ENCODE measurements at regions not wholly inside any gene's neighbourhood (a gene's known extent, or its start where the extent isn't known, plus 50 kb on each side); places are given as distances from the start of the nearest gene placed in this dataset.

- 100% methylated on average over 1 of the region's 4 CpGs; no CpG with 5 or more reads in 1 of the 2 experiments for WGBS, 2 experiments (ENCODE audit: extremely low coverage in 2 of 2, insufficient read length in 1 of 2)
- BruUV-seq (replicated peaks) = no TSS peak
- intact Hi-C loops (cut with micrococcal nuclease) (no loop called here), dilution Hi-C loops (cut with HindIII; ENCODE audit: low sequenced_read_pairs, unreplicated experiment) (no loop called here), in situ Hi-C loops (cut with MboI; ENCODE audit: low sequenced_read_pairs) (no loop called here)
- H2BK20ac ChIP-seq (ENCODE audit: low read depth, low read length) = no peak overlapping the region
- no peak for DNase-seq
- no peak overlapping the region for H2AK5ac ChIP-seq (ENCODE audit: low read depth, low read length)
- H3K9ac ChIP-seq (ENCODE audit: low read depth, low read length) = no peak overlapping the region
- H3K23ac ChIP-seq (ENCODE audit: low read depth, low read length) = no peak overlapping the region
- H2AK9ac ChIP-seq (replicated peaks; ENCODE audit: low read depth, low read length, poor library complexity) = no peak overlapping the region
- H3K14ac ChIP-seq (replicated peaks; ENCODE audit: low read depth, low read length) = no peak overlapping the region
- H4K91ac ChIP-seq (ENCODE audit: insufficient read depth, low read depth, low read length) = no peak overlapping the region
- H3K27ac ChIP-seq (ENCODE audit: insufficient read depth, low read length) = no peak overlapping the region
- H3K18ac ChIP-seq (ENCODE audit: low read depth, low read length) = no peak overlapping the region
- H2BK120ac ChIP-seq (ENCODE audit: low read depth, low read length) = no peak overlapping the region
- no peaks in the 10 kb centered on the region for H3K9me1 ChIP-seq (ENCODE audit: insufficient read depth, low read length)
- H3K9me3 ChIP-seq (ENCODE audit: control insufficient read depth, insufficient read depth, low read length) = no peaks in the 10 kb centered on the region
- H3K4me2 ChIP-seq (ENCODE audit: low read depth, low read length) = no peak overlapping the region
- POLR2A ChIA-PET (ENCODE audit: unreplicated experiment) = no interaction called here
- CTCF ChIA-PET = interaction anchor here (1.7 kb wide), 1 partner anchor 12 kb away, joined by 7 read pairs; no protein-coding TSS in a partner anchor
- H2BK15ac ChIP-seq (ENCODE audit: low read depth, low read length) = no peak overlapping the region
- no peaks in the 10 kb centered on the region; the same call in 1 of the 2 replicates for H3K27me3 ChIP-seq (ENCODE audit: control insufficient read depth, insufficient read depth, low read length)
- no peaks in the 10 kb centered on the region for H4K20me1 ChIP-seq (ENCODE audit: insufficient read depth, low read length)
- H3K79me1 ChIP-seq (ENCODE audit: low read depth in 1 of 2, low read length in 2 of 2) = no peaks in the 10 kb centered on the region
- no peak overlapping the region for H4K5ac ChIP-seq (ENCODE audit: low read depth, low read length)
- ATAC-seq (ENCODE audit: low read depth) = no peak
- no peak overlapping the region for H3K4ac ChIP-seq (ENCODE audit: low read depth, low read length)
- H3K4me1 ChIP-seq (ENCODE audit: control insufficient read depth, insufficient read depth, low read length) = no peaks in the 10 kb centered on the region
- no peaks in the 10 kb centered on the region for H3K36me3 ChIP-seq (ENCODE audit: control insufficient read depth, insufficient read depth, low read length)
- H3K56ac ChIP-seq (ENCODE audit: extremely low read depth, insufficient read depth, low read length) = no peak overlapping the region
- TF ChIP-seq CTCF (conservative IDR thresholded peaks at IDR 0.05; ENCODE audit: low read depth, low read length) = no peak
- TF ChIP-seq RAD21 (IDR thresholded peaks at IDR 0.05; ENCODE audit: low read length) = no peak
- no peak for TF ChIP-seq MAZ (IDR thresholded peaks at IDR 0.05; ENCODE audit: borderline replicate concordance, low read depth, low read length)
- no peak for TF ChIP-seq FOS (IDR thresholded peaks at IDR 0.05; ENCODE audit: low read depth, low read length)
- TF ChIP-seq RCOR1 (IDR thresholded peaks at IDR 0.05; ENCODE audit: insufficient replicate concordance, low read length) = no peak
- no peak for TF ChIP-seq CEBPB (IDR thresholded peaks at IDR 0.05; ENCODE audit: low read depth, low read length)
- no peak for TF ChIP-seq MXI1 (IDR thresholded peaks at IDR 0.05; ENCODE audit: borderline replicate concordance, low read depth, low read length)
- no peak for TF ChIP-seq RFX5 (IDR thresholded peaks at IDR 0.05; ENCODE audit: low read depth, low read length)
- TF ChIP-seq USF2 (IDR thresholded peaks at IDR 0.05; ENCODE audit: low read depth, low read length) = no peak
- TF ChIP-seq NFE2L2 (IDR thresholded peaks at IDR 0.05; ENCODE audit: low read depth, low read length) = no peak
- TF ChIP-seq POLR2A (IDR thresholded peaks at IDR 0.05; ENCODE audit: low read depth, low read length) = no peak
- TF ChIP-seq ELK1 (IDR thresholded peaks at IDR 0.05; ENCODE audit: borderline replicate concordance, low read depth, low read length) = no peak
- TF ChIP-seq MAFK (IDR thresholded peaks at IDR 0.05; ENCODE audit: low read depth, low read length) = no peak
- TF ChIP-seq BHLHE40 (IDR thresholded peaks at IDR 0.05; ENCODE audit: low read depth, low read length) = no peak
- TF ChIP-seq SMC3 (IDR thresholded peaks at IDR 0.05; ENCODE audit: low read depth, low read length) = no peak
- H2AFZ ChIP-seq (replicated peaks; ENCODE audit: low read length, poor library complexity) = no peak overlapping the region
- H3K4me3 ChIP-seq (ENCODE audit: insufficient read depth, low read depth, low read length) = no peak overlapping the region
- no peak overlapping the region for H4K8ac ChIP-seq (ENCODE audit: low read depth in 2 of 2, low read length in 2 of 2)
- no peak overlapping the region for H2BK5ac ChIP-seq (ENCODE audit: low read depth, low read length, poor library complexity, severe bottlenecking)
These were observed 143.0 kb downstream of the SQOR start for GRCh38 chr15:45777781-45778180.

All from IMR-90 (cell line).